IMR-90 (cell line): ENCODE measurements at regions not wholly inside any gene's neighbourhood (a gene's known extent, or its start where the extent isn't known, plus 50 kb on each side); places are given as distances from the start of the nearest gene placed in this dataset.

Source experiments
- ATAC-seq: fragments of 200-7000 bp; cut with Tn5 transposase; 2 replicates; pipeline ENCODE4 v1.9.1; 2020; ENCODE audit warnings: low read depth, mild to moderate bottlenecking, moderate library complexity
- BruUV-seq: library from RNA; stranded (reverse); fragments of 400-500 nt; replicated peaks from 2 replicates; lab custom pipeline; 2021; lab: Mats Ljungman, UMichigan
- CTCF ChIA-PET: fragments of 300-600 bp; formaldehyde crosslinking; extraction: SDS; loops from one replicate; lab custom pipeline; 2021; ENCODE audit warnings: antibody characterized with exemption; lab: Yijun Ruan, JAX
- POLR2A ChIA-PET: fragments of 300-600 bp; sonication (Branson Sonifier 250); formaldehyde crosslinking; loops from one replicate; lab custom pipeline; 2022; ENCODE audit warnings: antibody characterized with exemption; ENCODE audit not compliant: unreplicated experiment; lab: Charles Lee
- DNase-seq: peaks from one replicate; pipeline ENCODE4 v3.0.0; 2013
- H2AFZ ChIP-seq: replicated peaks from 2 replicates; pipeline ENCODE3; 2013; ENCODE audit warnings: low read length, mild to moderate bottlenecking; ENCODE audit not compliant: poor library complexity
- H2AK5ac ChIP-seq: 2 replicates; pipeline ENCODE4 v1.6.1; 2013; ENCODE audit warnings: low read depth, low read length, inconsistent platforms
- H2AK9ac ChIP-seq: replicated peaks from 2 replicates; pipeline ENCODE3; 2013; ENCODE audit warnings: mild to moderate bottlenecking, low read depth, low read length, moderate library complexity; ENCODE audit not compliant: poor library complexity
- H2BK120ac ChIP-seq: 2 replicates; pipeline ENCODE4 v1.6.1; 2013; ENCODE audit warnings: low read depth, low read length, inconsistent platforms
- H2BK15ac ChIP-seq: 3 replicates; pipeline ENCODE4 v1.6.1; 2013; ENCODE audit warnings: low read depth, low read length, inconsistent platforms
- H2BK20ac ChIP-seq: 2 replicates; pipeline ENCODE4 v1.6.1; 2013; ENCODE audit warnings: low read depth, mild to moderate bottlenecking, inconsistent platforms, low read length, moderate library complexity
- H2BK5ac ChIP-seq: 2 replicates; pipeline ENCODE4 v1.6.1; 2013; ENCODE audit warnings: mild to moderate bottlenecking, low read depth, low read length, inconsistent platforms; ENCODE audit not compliant: poor library complexity, severe bottlenecking
- H3K14ac ChIP-seq: replicated peaks from 2 replicates; pipeline ENCODE4 v1.6.1; 2013; ENCODE audit warnings: low read depth, low read length, inconsistent platforms
- H3K18ac ChIP-seq: 2 replicates; pipeline ENCODE4 v1.6.1; 2013; ENCODE audit warnings: low read depth, low read length, control low read depth
- H3K23ac ChIP-seq: 2 replicates; pipeline ENCODE4 v1.6.1; 2013; ENCODE audit warnings: low read depth, low read length, inconsistent platforms
- H3K27ac ChIP-seq: 2 replicates; pipeline ENCODE4 v1.5.1; 2013; ENCODE audit warnings: mild to moderate bottlenecking, control low read depth, low read length; ENCODE audit not compliant: insufficient read depth
- H3K27me3 ChIP-seq: 2 replicates; pipeline ENCODE4 v1.6.1; 2013; ENCODE audit warnings: low read length; ENCODE audit not compliant: control insufficient read depth, insufficient read depth
- H3K36me3 ChIP-seq: 2 replicates; pipeline ENCODE4 v1.6.1; 2013; ENCODE audit warnings: low read length, mixed read lengths; ENCODE audit not compliant: control insufficient read depth, insufficient read depth
- H3K4ac ChIP-seq: 2 replicates; pipeline ENCODE4 v1.6.1; 2013; ENCODE audit warnings: low read depth, low read length, inconsistent platforms
- H3K4me1 ChIP-seq: 2 replicates; pipeline ENCODE4 v1.6.1; 2013; ENCODE audit warnings: low read length, mixed read lengths; ENCODE audit not compliant: control insufficient read depth, insufficient read depth
- H3K4me2 ChIP-seq: 2 replicates; pipeline ENCODE4 v1.6.1; 2013; ENCODE audit warnings: low read depth, mild to moderate bottlenecking, control low read depth, low read length, moderate library complexity
- H3K4me3 ChIP-seq: 2 replicates; pipeline ENCODE4 v1.5.1; 2013; ENCODE audit warnings: low read depth, mild to moderate bottlenecking, control low read depth, low read length, moderate library complexity; ENCODE audit not compliant: insufficient read depth
- H3K56ac ChIP-seq: 2 replicates; pipeline ENCODE4 v1.6.1; 2013; ENCODE audit warnings: low read length, inconsistent platforms; ENCODE audit not compliant: insufficient read depth; ENCODE audit errors: extremely low read depth
- H3K79me1 ChIP-seq, 2 experiments: 2 replicates each; pipeline ENCODE4 v1.6.1; 2013; ENCODE audit warnings: low read length in 2 of 2, inconsistent platforms in 1 of 2, low read depth in 1 of 2
- H3K9ac ChIP-seq: 2 replicates; pipeline ENCODE4 v1.6.1; 2013; ENCODE audit warnings: low read depth, low read length, control low read depth
- H3K9me1 ChIP-seq: 2 replicates; pipeline ENCODE4 v1.6.1; 2013; ENCODE audit warnings: low read length, inconsistent platforms; ENCODE audit not compliant: insufficient read depth
- H3K9me3 ChIP-seq: 2 replicates; pipeline ENCODE4 v1.6.1; 2013; ENCODE audit warnings: low read length; ENCODE audit not compliant: control insufficient read depth, insufficient read depth
- H4K20me1 ChIP-seq: 2 replicates; pipeline ENCODE4 v1.6.1; 2013; ENCODE audit warnings: low read length, inconsistent platforms; ENCODE audit not compliant: insufficient read depth
- H4K5ac ChIP-seq: 2 replicates; pipeline ENCODE4 v1.6.1; 2013; ENCODE audit warnings: mild to moderate bottlenecking, low read depth, low read length, control low read depth
- H4K8ac ChIP-seq, 2 experiments: 2 replicates each; pipeline ENCODE4 v1.6.1; 2013; ENCODE audit warnings: low read depth in 2 of 2, low read length in 2 of 2, control low read depth in 1 of 2, inconsistent platforms in 1 of 2
- H4K91ac ChIP-seq: 2 replicates; pipeline ENCODE4 v1.6.1; 2013; ENCODE audit warnings: low read depth, low read length, inconsistent platforms; ENCODE audit not compliant: insufficient read depth
- CEBPB ChIP-seq: IDR thresholded peaks from 2 replicates; pipeline ENCODE4 v1.6.1; 2012; ENCODE audit warnings: low read depth, low read length, improper control_type of control experiment
- WGBS, 2 experiments: methylation state at CpG; one replicate each; pipeline versions ENCODE4 v1.1.5 to v1.1.7; 2013; ENCODE audit warnings: missing lambda C conversion rate in 2 of 2; ENCODE audit not compliant: insufficient read length in 1 of 2; ENCODE audit errors: extremely low coverage in 2 of 2; 5-methylcytosine and 5-hydroxymethylcytosine counted together
- dilution Hi-C: fragments of 300-500 bp; cut with HindIII; formaldehyde crosslinking; loops from one replicate; pipeline ENCODE4 v1.14.3; 2018; ENCODE audit warnings: low sequenced_read_pairs; ENCODE audit not compliant: unreplicated experiment
- in situ Hi-C: fragments of 300-500 bp; cut with MboI; formaldehyde crosslinking; loops from 3 replicates; pipeline ENCODE4 v1.14.3; 2019; ENCODE audit warnings: low sequenced_read_pairs, inconsistent platforms, mixed read lengths
- intact Hi-C: fragments of 100-400 bp; cut with micrococcal nuclease; formaldehyde crosslinking; loops from 2 replicates; pipeline ENCODE4 v1.10.0; 2022

DNA sequence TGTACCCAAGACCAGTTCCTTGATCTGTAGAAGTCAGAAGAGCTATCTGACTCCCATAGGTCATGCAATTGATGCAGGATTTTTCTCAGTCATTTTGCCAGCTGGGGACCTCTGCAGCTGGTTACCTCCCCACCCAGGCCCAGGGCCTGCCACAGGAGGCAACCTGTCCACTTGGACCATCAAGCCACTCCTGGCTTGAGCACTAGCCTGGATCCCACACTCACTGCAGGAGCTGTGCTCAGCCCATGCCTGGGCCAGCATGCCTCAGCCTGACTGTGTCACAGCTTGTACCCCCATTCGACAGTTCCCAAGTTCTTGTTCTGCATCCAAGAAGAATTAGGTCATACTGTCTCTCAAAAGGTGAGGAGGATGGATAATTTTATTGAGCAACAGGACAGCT, 189.4 kb downstream of the PCDH17 start:
- H3K4me2 ChIP-seq = no peak overlapping the region
- H3K9ac ChIP-seq = no peak overlapping the region
- no peak overlapping the region for H2BK20ac ChIP-seq
- no peaks in the 10 kb centered on the region for H4K20me1 ChIP-seq
- dilution Hi-C loops = no loop called here
- H2BK15ac ChIP-seq = no peak overlapping the region
- H3K4me3 ChIP-seq = no peak overlapping the region
- ChIA-PET CTCF (no interaction called here), POLR2A (no interaction called here)
- ATAC-seq (no peak), DNase-seq (no peak)
- WGBS, 2 experiments = 40% methylated on average over 1 of the region's 1 CpG; no CpG with 5 or more reads in 1 of the 2 experiments
- BruUV-seq = no TSS peak
- no peak overlapping the region for H3K56ac ChIP-seq
- no peak overlapping the region for H4K91ac ChIP-seq
- intact Hi-C loops = no loop called here
- H2AK5ac ChIP-seq = no peak overlapping the region
- H2BK120ac ChIP-seq = no peak overlapping the region
- H3K27ac ChIP-seq = no peak overlapping the region
- H3K23ac ChIP-seq = no peak overlapping the region
- H2AFZ ChIP-seq = no peak overlapping the region
- peaks cover 17% of the 10 kb centered on the region for H3K9me3 ChIP-seq
- H3K27me3 ChIP-seq = no peaks in the 10 kb centered on the region
- no peak overlapping the region for H3K14ac ChIP-seq
- no peak overlapping the region for H4K5ac ChIP-seq
- H3K18ac ChIP-seq = no peak overlapping the region
- in situ Hi-C loops = no loop called here
- no peak overlapping the region for H2AK9ac ChIP-seq
- H3K9me1 ChIP-seq = no peaks in the 10 kb centered on the region
- H3K4ac ChIP-seq = no peak overlapping the region
- no peaks in the 10 kb centered on the region for H3K79me1 ChIP-seq
- TF ChIP-seq CEBPB = no peak
- no peaks in the 10 kb centered on the region for H3K36me3 ChIP-seq
- no peak overlapping the region for H2BK5ac ChIP-seq
- no peak overlapping the region for H4K8ac ChIP-seq
- H3K4me1 ChIP-seq = no peaks in the 10 kb centered on the region
